Ecto neural progenitor cell (in vitro differentiated cells): ENCODE measurements at regions not wholly inside any gene's neighbourhood (a gene's known extent, or its start where the extent isn't known, plus 50 kb on each side); places are given as distances from the start of the nearest gene placed in this dataset.
"Not testable (repeated sequence)": the region's sequence is repeated elsewhere in the genome, so short reads cannot be mapped to it uniquely, and the experiment has no call there.

ENCODE experiments used
- DNase-seq: peaks from one replicate; pipeline ENCODE4 v3.0.0-alpha.2; 2018; ENCODE audit warnings: low spot score

DNA sequence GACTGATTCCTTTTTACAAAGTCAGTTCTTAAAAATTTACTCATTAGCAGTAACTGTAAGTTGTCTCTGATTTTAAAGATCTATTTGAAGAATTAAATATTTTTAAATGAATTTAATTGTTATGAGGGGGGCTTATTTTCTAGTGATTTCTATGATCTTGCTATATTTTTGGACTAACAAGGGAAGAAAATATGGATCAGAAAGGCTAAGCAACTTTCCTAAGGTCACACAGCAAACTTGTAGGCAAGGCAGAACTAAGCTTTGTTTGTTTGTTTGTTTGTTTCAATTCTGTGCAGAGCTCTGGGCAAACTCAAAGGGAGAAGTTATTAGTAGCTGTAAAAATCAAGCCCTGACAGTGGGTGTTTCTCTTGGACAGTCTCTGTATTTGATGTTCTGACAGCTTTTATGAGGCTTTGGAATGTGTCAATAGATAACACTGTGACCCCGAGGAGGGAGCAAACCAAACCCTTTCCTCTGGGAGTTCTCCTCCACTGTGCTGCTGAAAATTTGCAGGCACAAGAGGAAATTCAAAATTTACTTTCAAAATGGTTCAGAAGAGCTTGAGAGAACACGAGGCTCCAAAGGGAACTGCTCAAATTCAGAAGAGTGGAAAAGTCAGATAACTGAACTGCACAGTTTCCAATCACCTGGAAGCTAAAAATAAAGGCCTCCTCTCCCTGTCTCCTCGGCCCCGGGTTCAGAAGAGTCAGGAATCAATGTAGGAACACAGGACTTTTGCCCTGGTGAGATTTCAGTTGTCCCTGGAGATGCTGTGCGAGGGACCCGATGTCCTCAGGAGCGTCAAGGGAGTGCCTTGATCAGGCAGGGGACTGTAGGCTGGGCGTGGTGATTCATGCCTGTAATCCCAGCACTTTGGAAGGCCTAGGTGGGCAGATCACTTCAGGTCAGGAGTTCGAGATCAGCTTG, 325.7 kb downstream of the GATA3 start:
- no peak for DNase-seq

DNA sequence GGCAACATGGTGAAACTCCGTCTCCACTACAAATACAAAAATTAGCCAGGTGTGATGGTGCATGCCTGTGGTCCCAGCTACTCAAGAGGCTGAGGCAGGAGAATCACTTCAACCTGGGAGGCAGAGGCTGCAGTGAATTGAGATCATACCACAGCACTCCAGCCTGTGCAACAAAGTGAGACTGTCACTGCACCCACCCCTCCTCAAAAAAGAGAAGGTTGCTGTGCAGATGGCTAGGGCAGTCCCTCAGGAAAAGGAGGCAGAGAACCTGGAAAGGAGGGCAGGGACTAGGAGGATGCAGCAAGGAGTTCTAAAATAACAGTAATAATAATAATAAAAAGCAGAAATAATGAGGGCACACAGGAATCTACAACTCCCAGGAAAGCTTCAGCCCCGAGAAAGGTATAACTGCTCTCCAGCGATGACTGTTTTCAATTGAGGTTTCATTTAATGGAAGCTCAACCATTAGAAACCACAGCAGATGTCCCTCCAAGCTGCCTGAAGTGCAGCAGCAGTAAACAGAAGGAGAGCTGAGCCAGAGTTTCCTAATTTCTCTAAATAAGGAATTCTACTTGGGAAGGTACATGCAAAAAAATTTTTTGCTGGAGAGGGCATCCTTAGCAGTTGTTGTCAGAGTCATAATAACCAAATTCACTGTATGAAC, 326.5 kb downstream of the GATA3 start:
- no peak for DNase-seq

DNA sequence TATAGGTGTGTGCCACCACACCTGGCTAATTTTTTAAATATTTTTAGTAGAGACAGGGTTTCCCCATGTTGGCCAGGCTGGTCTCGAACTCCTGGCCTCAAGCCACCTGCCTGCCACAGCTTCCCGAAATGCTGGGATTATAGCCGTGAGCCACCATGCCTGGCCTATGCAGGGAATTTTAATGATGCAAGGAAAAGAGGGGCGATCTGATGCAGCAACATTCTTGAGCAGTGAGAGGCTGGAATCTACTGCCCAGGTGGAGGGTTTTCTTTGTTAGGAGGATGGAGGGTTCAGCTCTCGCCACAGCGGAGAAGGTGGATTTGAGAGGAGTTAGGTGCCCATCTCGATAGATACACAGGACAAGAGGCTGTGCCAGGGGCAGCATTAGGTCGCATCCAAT, 332.3 kb downstream of the GATA3 start:
- DNase-seq, result no peak

DNA sequence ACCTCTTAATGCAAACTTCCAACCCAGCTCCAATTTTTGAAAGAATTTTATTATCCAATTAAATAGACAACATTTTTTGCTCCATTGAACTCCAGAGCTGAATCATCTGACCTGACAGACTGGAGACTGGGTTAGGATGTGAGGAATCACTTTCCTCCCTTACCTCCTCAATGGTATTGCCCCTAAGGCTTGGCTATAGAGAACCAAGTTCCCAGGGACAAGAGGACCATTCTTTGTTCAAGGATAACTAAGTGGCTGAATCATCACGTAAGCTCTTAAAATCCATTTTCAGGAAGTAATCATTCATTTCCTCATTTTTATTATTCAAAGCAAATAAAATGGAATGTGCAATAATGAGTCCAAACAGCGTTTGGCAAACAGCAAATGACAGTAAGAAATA, 335.1 kb downstream of the GATA3 start:
- DNase-seq, result no peak

DNA sequence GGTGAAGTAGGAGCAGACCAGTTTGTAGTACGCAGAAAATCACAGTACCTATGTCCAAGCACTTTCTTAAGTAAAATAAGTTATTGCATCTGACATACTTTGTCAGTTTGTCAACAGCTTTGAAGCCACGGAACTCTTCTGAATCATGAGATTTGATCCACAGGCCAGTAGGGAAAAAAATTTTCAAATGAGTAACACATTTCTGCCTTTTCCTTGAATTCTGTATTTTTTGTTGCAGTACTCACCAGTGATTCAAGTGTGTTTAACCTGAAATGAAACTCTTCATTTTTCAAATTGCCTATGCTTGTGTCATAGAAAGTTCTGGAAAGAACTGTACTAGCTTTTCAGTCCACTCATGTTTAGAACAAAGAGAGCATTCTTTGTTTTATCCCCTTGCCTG, 337.7 kb downstream of the GATA3 start:
- no peak for DNase-seq

DNA sequence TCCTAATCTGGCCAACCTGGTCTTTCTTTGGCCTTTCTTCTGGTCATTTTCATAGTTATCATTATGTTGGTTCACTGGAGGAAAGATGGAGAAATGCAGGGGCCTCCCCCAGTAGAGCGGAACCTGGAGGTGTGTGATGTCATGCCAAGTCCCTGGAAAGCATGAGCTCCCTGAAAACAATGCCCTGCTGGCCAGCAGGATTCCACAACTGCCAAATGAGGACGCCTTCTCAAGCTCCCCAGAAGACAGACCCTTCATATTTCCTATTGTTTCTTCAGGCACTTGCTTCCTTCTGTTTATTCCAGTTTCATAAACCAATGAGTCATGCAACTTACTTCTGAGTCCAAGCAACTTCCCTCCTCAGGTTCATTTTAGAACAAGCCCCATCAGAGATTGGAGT, 339.0 kb downstream of the GATA3 start:
- DNase-seq, result no peak

DNA sequence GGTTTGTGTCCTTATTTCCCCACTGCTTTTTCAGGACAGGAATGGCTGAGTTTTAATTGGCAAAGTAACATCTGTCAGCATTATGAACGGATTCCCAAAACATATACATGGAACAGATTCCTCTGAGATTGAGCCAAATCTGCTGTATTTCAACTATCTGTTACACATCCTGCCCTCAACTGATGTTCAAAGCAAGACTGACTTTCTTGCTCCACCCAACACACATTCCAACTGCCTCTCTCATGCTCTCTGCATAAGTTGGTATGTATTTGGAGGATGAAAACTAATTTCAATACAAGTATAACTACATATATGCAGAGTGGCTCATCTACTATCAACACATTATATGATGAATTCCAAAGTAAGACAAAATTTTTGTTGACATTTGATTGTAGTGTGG, 342.2 kb downstream of the GATA3 start:
- no peak for DNase-seq

DNA sequence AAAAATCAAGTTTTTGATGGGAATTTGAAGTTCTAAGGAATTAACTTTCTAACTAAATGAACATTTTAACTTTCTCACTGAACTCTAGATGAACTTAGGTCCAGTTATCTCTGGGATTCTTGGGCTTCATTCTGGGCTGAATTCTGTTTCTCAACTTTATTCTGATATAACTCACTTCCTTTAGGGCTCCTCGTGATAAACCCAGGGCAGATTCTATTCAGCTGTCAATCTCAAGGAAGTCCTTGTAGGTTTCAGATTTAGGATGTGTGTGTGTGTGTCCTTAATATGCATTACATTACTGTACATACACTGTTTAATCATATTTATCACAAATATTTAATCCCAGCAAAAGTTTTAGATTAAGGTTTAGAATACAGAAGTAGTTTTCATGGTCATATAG, 344.3 kb downstream of the GATA3 start:
- DNase-seq, result no peak

DNA sequence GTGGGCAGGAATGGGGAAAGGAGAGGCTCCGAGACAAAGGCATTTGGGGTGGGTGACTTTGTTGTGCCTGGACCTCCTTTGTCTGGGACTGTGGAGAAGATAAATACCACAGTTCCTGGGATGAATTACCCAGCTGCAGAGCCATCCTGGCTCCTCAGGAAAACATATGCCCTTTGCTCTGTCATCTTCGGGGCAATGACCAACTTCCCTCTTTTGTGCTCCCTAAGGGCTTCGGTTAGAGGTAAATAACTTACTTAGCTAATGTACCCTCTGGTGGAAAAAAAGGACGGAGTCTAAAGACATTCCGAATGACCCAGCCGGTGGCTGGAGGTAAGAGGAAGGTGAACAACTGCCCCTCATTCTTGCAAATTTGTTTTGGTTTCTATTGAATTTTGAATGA, 345.7 kb downstream of the GATA3 start:
- no peak for DNase-seq

DNA sequence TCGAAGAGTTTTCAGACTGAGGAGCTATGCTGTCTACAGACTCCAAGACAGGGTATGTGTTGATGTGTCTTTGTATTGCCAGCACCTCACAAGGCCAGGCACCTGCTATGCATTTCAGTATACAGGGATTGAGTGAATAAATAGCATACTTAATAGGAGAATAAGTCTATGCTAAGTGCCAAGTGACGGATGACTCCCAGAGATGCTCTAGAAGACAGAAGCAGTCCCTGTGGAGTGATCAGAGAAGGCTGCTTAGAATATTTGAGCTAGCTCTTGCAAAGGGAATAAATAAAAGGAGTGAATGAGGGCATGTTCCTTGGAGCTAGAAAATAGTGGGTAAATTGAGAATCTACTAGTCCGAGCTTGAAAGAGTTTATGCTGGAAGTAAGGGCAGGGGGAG, 346.4 kb downstream of the GATA3 start:
- no peak for DNase-seq

DNA sequence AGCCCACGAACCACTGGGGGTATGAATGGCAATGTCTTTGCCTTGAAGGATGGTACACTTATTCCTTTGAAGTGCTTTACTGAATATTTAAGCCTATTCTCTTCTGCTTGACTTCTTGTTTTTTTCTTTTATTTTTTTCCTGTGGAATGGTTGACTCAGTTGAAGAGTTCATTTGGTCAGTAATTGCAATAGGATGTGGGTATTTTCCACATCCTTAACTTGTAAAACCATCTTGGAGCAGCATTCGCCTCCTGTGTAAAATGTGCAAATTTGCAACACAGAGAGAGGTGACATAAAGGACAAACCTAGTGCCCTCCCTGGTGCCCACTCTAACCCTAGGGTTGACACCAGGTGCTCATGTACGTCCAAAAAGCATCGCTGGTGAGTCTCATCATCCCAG, 347.0 kb downstream of the GATA3 start:
- no peak for DNase-seq

DNA sequence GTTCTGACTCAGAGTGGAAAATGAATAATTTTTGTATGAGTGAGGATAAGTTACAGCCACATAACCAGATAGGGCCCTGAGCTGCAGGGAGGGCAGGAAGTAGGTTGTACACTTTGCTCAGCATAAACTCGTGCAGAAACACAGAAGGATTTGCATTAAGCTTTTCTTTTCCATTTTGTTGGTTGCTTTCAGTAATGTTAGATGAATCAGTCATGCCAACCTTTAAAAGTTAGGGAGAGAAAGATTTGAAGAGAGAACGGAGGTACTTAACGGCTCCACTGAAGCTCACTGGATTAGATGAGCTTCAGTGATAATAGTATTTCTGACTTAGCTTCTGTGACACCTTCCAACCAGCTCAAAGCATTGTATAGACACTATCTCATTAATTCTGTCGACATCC, 348.1 kb downstream of the GATA3 start:
- no peak for DNase-seq

DNA sequence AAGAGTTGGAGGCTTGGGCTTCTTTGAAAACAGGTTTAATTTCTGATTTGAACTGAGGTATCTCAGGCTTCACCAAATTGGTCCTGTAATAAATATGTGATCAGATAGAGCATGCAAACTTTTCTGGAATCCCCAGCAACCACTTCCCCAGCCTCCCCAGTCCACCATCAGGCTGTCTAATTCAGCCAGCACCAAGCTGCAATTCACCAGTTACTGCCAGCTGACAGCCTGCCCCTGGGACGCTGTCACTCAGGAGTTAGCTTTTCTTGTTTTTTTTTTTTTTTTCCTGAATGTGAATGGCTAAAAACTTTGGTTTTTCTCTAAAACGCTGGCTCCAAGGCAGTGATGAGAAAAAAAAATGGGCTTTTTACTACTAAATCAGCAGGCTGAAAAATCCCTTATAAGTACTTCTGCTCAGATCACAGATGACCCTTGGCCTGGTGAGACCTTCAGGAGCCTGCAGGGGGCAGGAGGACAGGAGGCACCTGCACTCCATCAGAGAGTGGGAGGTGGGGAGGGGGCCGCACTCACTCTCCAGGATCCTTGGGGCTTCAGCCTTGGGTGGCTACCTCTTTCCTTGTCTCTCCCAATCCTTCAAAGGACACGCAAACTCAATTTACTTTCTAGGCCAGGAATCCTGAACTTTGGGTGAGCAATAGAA, 349.4 kb downstream of the GATA3 start:
- DNase-seq, result peak; percentile 61

DNA sequence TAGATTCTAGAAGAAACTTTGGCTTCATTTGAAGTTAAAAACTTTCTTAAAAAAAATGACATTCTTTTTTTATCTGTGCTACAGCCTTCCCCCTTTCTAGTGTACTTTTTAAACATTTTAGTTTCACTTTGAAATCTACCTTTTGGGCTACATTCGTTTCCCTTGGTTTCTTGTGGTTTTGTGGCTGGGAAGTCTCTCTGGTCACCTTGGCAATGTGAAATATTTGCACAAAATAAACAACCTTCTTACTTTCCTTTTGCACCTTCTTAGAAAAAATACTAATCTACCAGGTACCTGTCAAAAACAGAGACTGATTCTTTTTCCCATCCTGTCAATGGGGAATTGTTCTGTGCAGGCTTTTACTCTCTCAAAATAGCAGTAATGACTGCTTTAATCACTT, 350.2 kb downstream of the GATA3 start:
- DNase-seq, result no peak

DNA sequence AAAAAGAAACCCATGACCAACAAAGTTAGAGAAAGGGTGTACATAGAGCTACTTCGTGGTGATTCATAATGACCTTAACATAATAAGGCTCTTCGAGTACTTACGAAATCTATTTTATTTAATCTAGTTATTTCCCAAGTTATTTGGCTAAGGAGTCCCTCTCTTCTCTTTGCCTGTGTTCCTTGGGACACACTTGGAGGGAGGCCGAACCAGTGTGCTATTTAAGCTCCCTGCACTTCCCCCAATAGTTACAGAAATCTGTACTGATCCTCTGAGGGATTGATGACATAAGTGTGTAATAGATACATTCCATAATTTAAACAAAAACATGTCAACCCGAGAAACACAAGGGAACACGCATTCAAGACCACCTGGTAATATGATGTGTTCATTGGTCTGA, 351.1 kb downstream of the GATA3 start:
- no peak for DNase-seq

DNA sequence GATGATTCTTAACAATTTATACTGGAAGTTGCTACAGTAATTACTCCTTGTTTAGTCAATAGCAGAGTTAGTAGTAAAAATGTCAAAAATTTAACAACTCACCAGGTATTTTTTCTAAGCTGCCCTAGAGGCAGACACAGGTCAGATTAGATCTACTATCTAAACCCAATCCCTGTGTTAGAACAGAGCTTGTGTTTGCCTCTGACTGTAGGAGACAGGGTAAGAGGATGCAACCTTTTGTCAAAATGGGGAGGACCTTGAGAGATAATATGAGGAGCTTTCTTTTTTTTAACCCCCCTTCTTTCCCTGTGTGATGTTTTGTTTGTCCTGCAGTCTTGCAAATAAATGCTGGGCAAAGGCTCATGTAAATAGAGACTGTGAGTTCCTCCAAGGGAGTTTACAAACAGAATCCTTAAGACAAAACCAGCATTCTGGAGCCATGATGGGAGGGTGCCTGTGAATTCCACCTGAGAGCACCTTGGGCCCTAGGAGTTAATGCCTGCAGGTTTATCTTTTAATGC, 353.1 kb downstream of the GATA3 start:
- DNase-seq, result no peak

DNA sequence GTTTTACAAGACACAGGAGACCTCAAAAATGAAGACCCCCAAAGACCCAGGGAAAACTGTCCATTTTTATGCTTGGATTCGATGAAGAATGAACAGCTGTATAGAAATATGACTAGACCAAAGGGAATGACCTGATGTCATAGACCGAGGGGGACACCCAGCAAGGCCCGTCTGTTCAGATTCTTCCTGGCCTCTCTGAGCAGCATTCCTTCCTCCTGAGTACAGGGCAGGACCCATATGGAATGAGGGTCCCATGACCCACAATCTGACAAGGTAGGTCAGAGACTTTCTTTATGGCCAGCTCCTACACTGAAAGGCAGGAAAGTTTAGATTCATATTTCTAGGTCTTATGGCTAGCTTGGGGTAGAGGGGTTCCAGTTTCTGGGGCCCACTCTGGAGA, 356.0 kb downstream of the GATA3 start:
- no peak for DNase-seq

DNA sequence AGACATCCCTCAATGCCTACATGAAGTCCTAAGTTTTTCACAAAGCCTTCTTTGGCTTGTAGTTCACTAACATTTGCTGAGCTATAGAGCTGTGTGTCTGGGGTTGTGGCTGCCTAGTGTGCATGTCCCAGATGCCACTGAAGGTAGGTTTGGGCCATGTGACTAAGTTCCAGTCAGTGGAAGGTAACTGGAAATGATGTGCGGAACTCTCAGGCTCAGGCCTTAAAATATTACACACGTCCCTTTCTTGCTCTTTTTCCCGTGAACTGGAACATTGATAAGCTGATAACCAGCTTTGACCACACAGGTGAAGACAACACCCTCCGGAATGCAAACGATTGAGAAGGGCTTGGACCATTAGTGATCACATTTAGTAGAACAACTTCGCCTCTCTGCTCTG, 358.1 kb downstream of the GATA3 start:
- no peak for DNase-seq

DNA sequence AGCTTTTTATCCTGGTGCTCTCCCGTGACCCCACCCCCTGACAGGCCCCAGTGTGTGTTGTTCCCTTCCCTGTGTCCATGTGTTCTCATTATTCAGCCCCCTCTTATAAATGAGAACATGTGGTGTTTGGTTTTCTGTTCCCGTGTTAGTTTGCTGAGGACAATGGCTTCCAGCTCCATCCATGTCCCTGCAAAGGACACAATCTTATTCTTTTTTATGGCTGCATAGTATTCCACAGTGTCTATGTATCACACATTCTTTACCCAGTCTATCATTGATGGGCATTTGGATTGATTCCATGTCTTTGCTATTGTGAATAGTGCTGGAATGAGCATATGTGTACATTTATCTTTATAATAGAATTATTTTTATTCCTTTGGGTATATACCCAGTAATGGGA, 360.5 kb downstream of the GATA3 start:
- not testable (repeated sequence) for DNase-seq

DNA sequence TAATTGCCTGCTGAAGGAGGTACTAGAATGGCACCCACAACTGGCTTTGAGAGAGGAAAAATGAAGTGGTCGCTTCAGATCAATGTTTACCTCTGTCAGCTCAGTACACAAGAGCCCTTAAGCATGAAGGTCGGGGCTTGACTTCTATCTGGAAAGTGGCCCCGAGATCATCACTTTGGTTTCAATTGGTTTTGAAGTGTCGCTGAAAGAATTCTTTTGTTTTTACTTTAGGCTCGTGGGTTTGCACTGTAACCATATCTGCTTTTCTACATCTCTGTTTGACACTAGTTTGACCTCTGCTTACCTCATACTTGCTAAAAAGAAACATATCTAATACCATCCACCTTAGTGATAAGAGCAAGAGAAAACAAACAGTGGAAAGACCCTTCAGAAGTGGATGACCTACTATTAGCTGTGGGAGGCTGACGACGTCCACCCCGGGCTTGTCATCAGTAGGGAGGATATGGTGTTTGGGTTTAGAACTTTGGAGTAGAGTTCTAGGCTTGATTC, 361.8 kb downstream of the GATA3 start:
- no peak for DNase-seq

DNA sequence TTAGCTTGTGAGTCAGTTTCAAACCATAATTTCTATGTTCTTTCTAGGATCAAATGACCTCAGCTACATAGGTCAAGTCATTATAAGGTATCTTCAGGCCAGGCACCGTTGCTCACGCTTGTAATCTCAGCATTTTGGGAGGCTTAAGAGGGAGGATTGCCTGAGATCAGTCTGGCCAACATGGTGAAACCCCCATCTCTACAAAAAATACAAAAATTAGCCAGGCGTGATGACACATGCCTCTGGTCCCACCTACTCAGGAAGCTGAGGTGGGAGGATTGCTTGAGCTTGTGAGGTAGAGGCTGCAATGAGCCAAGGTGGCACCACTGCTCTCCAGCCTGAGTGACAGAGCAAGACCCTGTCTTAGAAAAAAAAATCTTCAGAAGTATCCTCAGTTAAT, 362.3 kb downstream of the GATA3 start:
- no peak for DNase-seq

DNA sequence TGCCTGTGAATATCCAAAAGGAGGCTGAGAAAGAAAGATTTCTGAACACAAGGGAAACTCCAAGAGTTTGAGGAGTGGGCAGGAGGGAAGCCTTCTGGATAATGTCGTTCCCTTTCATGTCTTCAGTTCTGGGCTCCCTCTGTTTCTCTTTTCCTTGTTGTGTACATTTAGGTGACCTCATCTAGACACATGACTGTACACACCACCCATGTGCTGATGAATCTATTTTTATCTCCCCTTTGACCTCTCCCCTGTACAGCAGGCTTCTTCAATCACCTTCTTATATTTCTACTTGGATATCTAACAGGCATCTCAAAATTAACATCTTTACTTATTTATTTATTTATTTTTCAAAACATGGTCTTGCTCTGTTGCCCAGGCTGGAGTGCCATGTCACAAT, 363.1 kb downstream of the GATA3 start:
- DNase-seq, result no peak

DNA sequence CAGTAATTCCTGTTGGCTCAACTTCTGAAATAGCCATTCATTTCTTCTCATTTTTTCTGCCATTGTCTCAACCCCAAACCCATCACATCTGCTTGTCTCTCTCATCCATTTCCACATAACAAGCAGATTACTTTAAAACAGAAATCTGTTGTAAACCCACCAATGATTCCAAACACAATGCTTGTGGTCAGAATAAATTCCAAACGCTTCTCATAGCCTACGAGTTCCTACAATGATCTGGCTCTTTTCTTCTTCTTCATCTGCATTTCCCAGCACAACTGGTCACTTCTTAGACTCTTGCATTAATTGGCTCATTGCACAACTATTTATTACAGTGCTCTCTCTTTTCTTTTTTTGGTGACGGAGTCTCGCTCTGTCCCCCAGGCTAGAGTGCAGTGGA, 364.1 kb downstream of the GATA3 start:
- no peak for DNase-seq
